B cell (primary cell): ENCODE measurements at regions not wholly inside any gene's neighbourhood (a gene's known extent, or its start where the extent isn't known, plus 50 kb on each side); places are given as distances from the start of the nearest gene placed in this dataset.

Source experiments
- ATAC-seq: fragments of 200-7000 bp; cut with Tn5 transposase; one replicate; pipeline ENCODE4 v1.10.0; 2021; ENCODE audit warnings: low read depth, mild to moderate bottlenecking, moderate number of reproducible peaks, moderate library complexity
- CTCF ChIA-PET: fragments of 350-600 bp; sonication (Branson Sonifier 250); formaldehyde crosslinking; loops from one replicate; lab custom pipeline; 2021; ENCODE audit warnings: antibody characterized with exemption, inconsistent platforms; lab: Charles Lee
- POLR2A ChIA-PET: fragments of 350-600 bp; sonication (Branson Sonifier 250); formaldehyde crosslinking; loops from one replicate; lab custom pipeline; 2021; ENCODE audit warnings: antibody characterized with exemption; lab: Charles Lee
- DNase-seq: peaks from one replicate; pipeline ENCODE4 v3.0.0; 2013
- H2AFZ ChIP-seq: 2 replicates; pipeline ENCODE4 v1.6.1; 2012; ENCODE audit warnings: mild to moderate bottlenecking, low read depth, low read length; ENCODE audit not compliant: insufficient read depth, poor library complexity, severe bottlenecking
- H3K27ac ChIP-seq, 2 donors: 1 replicate in 1 of 2; 2 replicates in 1 of 2; pipeline ENCODE4 v1.5.1; 2012 to 2013; ENCODE audit warnings: low read length in 2 of 2, mild to moderate bottlenecking in 2 of 2, moderate library complexity in 1 of 2
- H3K27me3 ChIP-seq, 4 experiments: fragments of 200-600 bp in 1 of 4; sonication (generic) in 1 of 4; replicated peaks in 1 of 4; 1 replicate in 2 of 4; 2 replicates in 2 of 4; pipeline versions ENCODE4 v1.6.1 to v1.7.0; 2013 to 2016; ENCODE audit warnings: low read length in 3 of 4, mild to moderate bottlenecking in 2 of 4, mixed read lengths in 1 of 4, moderate library complexity in 1 of 4; ENCODE audit not compliant: insufficient read depth in 4 of 4, control insufficient read depth in 3 of 4; ENCODE audit errors: control extremely low read depth in 1 of 4
- H3K36me3 ChIP-seq, 2 experiments: replicated peaks in 1 of 2; 1 replicate in 1 of 2; 2 replicates in 1 of 2; pipeline versions ENCODE4 v1.6.1 to v1.7.1; 2013; ENCODE audit warnings: low read length in 1 of 2; ENCODE audit not compliant: insufficient read depth in 2 of 2, control insufficient read depth in 1 of 2; ENCODE audit errors: control extremely low read depth in 1 of 2, extremely low read depth in 1 of 2
- H3K4me1 ChIP-seq, 2 donors: fragments of 200-600 bp in 1 of 2; sonication (generic) in 1 of 2; 1 replicate in 1 of 2; 2 replicates in 1 of 2; pipeline versions ENCODE4 v1.5.1 to v1.6.1; 2013 to 2017; ENCODE audit warnings: low read length in 2 of 2; ENCODE audit not compliant: control insufficient read depth in 2 of 2, insufficient read depth in 2 of 2
- H3K4me2 ChIP-seq: replicated peaks from 2 replicates; pipeline ENCODE3; 2012; ENCODE audit warnings: mild to moderate bottlenecking, low read depth, low read length; ENCODE audit not compliant: poor library complexity, severe bottlenecking
- H3K4me3 ChIP-seq, 5 experiments: fragments of 200-600 bp in 1 of 5; sonication (generic) in 1 of 5; 1 replicate in 3 of 5; 2 replicates in 2 of 5; pipeline versions ENCODE4 v1.5.1 to v1.7.0; 2011 to 2016; ENCODE audit warnings: low read length in 4 of 5, mild to moderate bottlenecking in 4 of 5, low read depth in 2 of 5, control low read depth in 1 of 5, moderate library complexity in 1 of 5; ENCODE audit not compliant: insufficient read depth in 1 of 5; ENCODE audit errors: control extremely low read depth in 1 of 5, extremely low read depth in 1 of 5
- H3K79me2 ChIP-seq: fragments of 200-600 bp; sonication (generic); one replicate; pipeline ENCODE4 v1.6.0; 2016; ENCODE audit warnings: low read length; ENCODE audit not compliant: control insufficient read depth, insufficient read depth
- H3K9ac ChIP-seq: fragments of 200-600 bp; sonication (generic); 2 replicates; pipeline ENCODE4 v1.6.1; 2017; ENCODE audit warnings: mild to moderate bottlenecking, low read length, moderate library complexity
- H3K9me3 ChIP-seq, 3 donors: one replicate each; pipeline versions ENCODE4 v1.6.1 to v1.7.1; 2013; ENCODE audit warnings: low read length in 2 of 3; ENCODE audit not compliant: control insufficient read depth in 2 of 3, insufficient read depth in 1 of 3; ENCODE audit errors: control extremely low read depth in 1 of 3
- H4K20me1 ChIP-seq: 2 replicates; pipeline ENCODE4 v1.6.0; 2012; ENCODE audit warnings: mild to moderate bottlenecking, low read length; ENCODE audit not compliant: insufficient read depth, control insufficient read depth, poor library complexity, severe bottlenecking
- H3K27ac Mint-ChIP-seq: one replicate; pipeline ENCODE4 v1.8.0; 2021; ENCODE audit warnings: mixed read lengths
- H3K27me3 Mint-ChIP-seq: one replicate; pipeline ENCODE4 v1.8.0; 2021; ENCODE audit warnings: mixed read lengths
- H3K4me1 Mint-ChIP-seq: one replicate; pipeline ENCODE4 v1.8.0; 2021; ENCODE audit warnings: mixed read lengths
- H3K4me3 Mint-ChIP-seq: one replicate; pipeline ENCODE4 v1.8.0; 2021; ENCODE audit warnings: mixed read lengths
- H3K9me3 Mint-ChIP-seq: one replicate; pipeline ENCODE4 v1.8.0; 2022; ENCODE audit warnings: mixed read lengths; ENCODE audit not compliant: insufficient read depth
- EZH2 ChIP-seq: IDR thresholded peaks from 2 replicates; pipeline ENCODE4 v1.6.1; 2012; ENCODE audit warnings: borderline replicate concordance, low read depth, mild to moderate bottlenecking, moderate library complexity, low read length; ENCODE audit not compliant: insufficient read depth, poor library complexity, severe bottlenecking
- WGBS: methylation state at CpG from one replicate; pipeline ENCODE4 v1.1.5; 2013; ENCODE audit warnings: missing lambda C conversion rate; ENCODE audit not compliant: insufficient coverage; 5-methylcytosine and 5-hydroxymethylcytosine counted together
- intact Hi-C: fragments of 100-400 bp; cut with micrococcal nuclease; formaldehyde crosslinking; loops from one replicate; pipeline ENCODE4 v1.10.0; 2022
- TF ChIP-seq, protein P1 (sequence below): fragments of 200-600 bp; IDR thresholded peaks from one replicate; pipeline ENCODE4 v1.8.0; 2022; ENCODE audit warnings: antibody characterized with exemption, mild to moderate bottlenecking

GRCh38 chr12:61011767-61012423, 1248.3 kb upstream of the USP15 start:
- ATAC-seq (no peak), DNase-seq (no peak)
- Mint-ChIP-seq H3K27me3 (no peaks in the 10 kb centered on the region), H3K4me1 (no peaks in the 10 kb centered on the region), H3K9me3 (peaks cover 6% of the 10 kb centered on the region), H3K4me3 (no peak overlapping the region), H3K27ac (no peak overlapping the region)
- H3K79me2 ChIP-seq: no peaks in the 10 kb centered on the region
- no peaks in the 10 kb centered on the region for H4K20me1 ChIP-seq
- no peaks in the 10 kb centered on the region for H3K36me3 ChIP-seq
- H3K27me3 ChIP-seq: no peaks in the 10 kb centered on the region
- H3K4me1 ChIP-seq: no peaks in the 10 kb centered on the region
- no peak overlapping the region for H3K4me3 ChIP-seq
- POLR2A ChIA-PET: no interaction called here
- intact Hi-C loops: no loop called here
- H3K9me3 ChIP-seq: no peaks in the 10 kb centered on the region
- no peak overlapping the region for H3K4me2 ChIP-seq
- H2AFZ ChIP-seq: no peak overlapping the region
- CTCF ChIA-PET: no interaction called here
- no peak overlapping the region for H3K27ac ChIP-seq
- no peak overlapping the region for H3K9ac ChIP-seq
- WGBS: no CpG with 5 or more reads among the region's 2 CpGs
- TF ChIP-seq, protein P1, sequence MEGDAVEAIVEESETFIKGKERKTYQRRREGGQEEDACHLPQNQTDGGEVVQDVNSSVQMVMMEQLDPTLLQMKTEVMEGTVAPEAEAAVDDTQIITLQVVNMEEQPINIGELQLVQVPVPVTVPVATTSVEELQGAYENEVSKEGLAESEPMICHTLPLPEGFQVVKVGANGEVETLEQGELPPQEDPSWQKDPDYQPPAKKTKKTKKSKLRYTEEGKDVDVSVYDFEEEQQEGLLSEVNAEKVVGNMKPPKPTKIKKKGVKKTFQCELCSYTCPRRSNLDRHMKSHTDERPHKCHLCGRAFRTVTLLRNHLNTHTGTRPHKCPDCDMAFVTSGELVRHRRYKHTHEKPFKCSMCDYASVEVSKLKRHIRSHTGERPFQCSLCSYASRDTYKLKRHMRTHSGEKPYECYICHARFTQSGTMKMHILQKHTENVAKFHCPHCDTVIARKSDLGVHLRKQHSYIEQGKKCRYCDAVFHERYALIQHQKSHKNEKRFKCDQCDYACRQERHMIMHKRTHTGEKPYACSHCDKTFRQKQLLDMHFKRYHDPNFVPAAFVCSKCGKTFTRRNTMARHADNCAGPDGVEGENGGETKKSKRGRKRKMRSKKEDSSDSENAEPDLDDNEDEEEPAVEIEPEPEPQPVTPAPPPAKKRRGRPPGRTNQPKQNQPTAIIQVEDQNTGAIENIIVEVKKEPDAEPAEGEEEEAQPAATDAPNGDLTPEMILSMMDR: no peak
- no peak for TF ChIP-seq EZH2

GRCh38 chr12:61018571-61018970, 1241.6 kb upstream of the USP15 start:
- CTCF ChIA-PET: no interaction called here
- POLR2A ChIA-PET: no interaction called here

More at GRCh38 chr12:61018571-61018970, 1241.6 kb upstream of the USP15 start:
- Histone ChIP-seq H3K27me3 (no peaks in the 10 kb centered on the region), H4K20me1 (no peaks in the 10 kb centered on the region), H3K36me3 (no peaks in the 10 kb centered on the region), H3K4me2 (no peak overlapping the region), H3K79me2 (no peaks in the 10 kb centered on the region), H3K9ac (no peak overlapping the region), H2AFZ (no peak overlapping the region), H3K27ac (no peak overlapping the region), H3K9me3 (peaks cover 0 to 6% (median 0%) of the 10 kb centered on the region in 3 donors), H3K4me1 (no peaks in the 10 kb centered on the region), H3K4me3 (no peak overlapping the region)
- Mint-ChIP-seq H3K27ac (no peak overlapping the region), H3K9me3 (peaks cover 11% of the 10 kb centered on the region), H3K27me3 (no peaks in the 10 kb centered on the region), H3K4me3 (no peak overlapping the region), H3K4me1 (no peaks in the 10 kb centered on the region)
- intact Hi-C loops: no loop called here
- ATAC-seq: no peak
- TF ChIP-seq, protein P1: no peak
- TF ChIP-seq EZH2: no peak
- DNase-seq: no peak
